Mucosa of rectum (tissue), 2 donors: ENCODE measurements at regions not wholly inside any gene's neighbourhood (a gene's known extent, or its start where the extent isn't known, plus 50 kb on each side); places are given as distances from the start of the nearest gene placed in this dataset.

Source experiments
- H3K27ac ChIP-seq, 2 donors: one replicate each; pipeline ENCODE4 v1.7.0; 2013; ENCODE audit warnings: inconsistent platforms in 2 of 2, low read depth in 2 of 2, low read length in 2 of 2
- H3K27me3 ChIP-seq, 2 donors: one replicate each; pipeline ENCODE4 v1.7.0; 2013; ENCODE audit warnings: low read length in 2 of 2; ENCODE audit not compliant: control insufficient read depth in 2 of 2, insufficient read depth in 2 of 2
- H3K36me3 ChIP-seq, 2 donors: one replicate each; pipeline ENCODE4 v1.7.0; 2013; ENCODE audit warnings: low read length in 2 of 2; ENCODE audit not compliant: control insufficient read depth in 2 of 2, insufficient read depth in 2 of 2
- H3K4me1 ChIP-seq, 2 donors: one replicate each; pipeline ENCODE4 v1.7.0; 2013; ENCODE audit warnings: low read length in 2 of 2, mild to moderate bottlenecking in 1 of 2; ENCODE audit not compliant: control insufficient read depth in 2 of 2, insufficient read depth in 2 of 2
- H3K4me3 ChIP-seq, 2 donors: one replicate each; pipeline ENCODE4 v1.7.0; 2013; ENCODE audit warnings: low read length in 2 of 2
- H3K9ac ChIP-seq, 2 donors: one replicate each; pipeline ENCODE4 v1.7.0; 2013; ENCODE audit warnings: low read length in 2 of 2, low read depth in 1 of 2, mild to moderate bottlenecking in 1 of 2
- H3K9me3 ChIP-seq, 2 donors: one replicate each; pipeline ENCODE4 v1.7.0; 2013; ENCODE audit warnings: low read length in 2 of 2; ENCODE audit not compliant: control insufficient read depth in 2 of 2
- donor health status: healthy.
- donor health status: Normal muscosa, but diverticular disease.

DNA sequence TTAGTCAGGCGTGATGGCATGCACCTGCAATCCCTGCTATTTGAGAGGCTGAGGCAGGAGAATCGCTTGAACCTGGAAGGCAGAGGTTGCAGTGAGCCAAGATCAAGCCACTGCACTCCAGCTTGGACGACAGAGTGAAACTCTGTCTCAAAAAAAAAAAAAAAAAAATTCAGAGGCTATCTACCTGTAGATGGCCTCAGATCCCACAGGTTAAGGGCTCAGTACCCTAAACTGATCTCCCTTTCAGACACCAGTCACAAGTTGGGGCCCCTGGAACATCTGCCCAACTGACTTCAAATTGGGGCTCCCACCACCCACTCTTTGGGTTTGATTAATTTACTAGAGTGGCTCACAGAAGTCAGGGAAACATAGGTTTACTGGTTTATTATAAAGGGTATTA, 65.4 kb upstream of the ERCC6L2 start:
- H3K36me3 ChIP-seq, result peaks cover 0 to 3% of the 10 kb centered on the region in 2 donors
- H3K9me3 ChIP-seq, result no peaks in the 10 kb centered on the region
- H3K4me1 ChIP-seq, result peaks cover 0 to 3% of the 10 kb centered on the region in 2 donors
- H3K9ac ChIP-seq, result no peak overlapping the region
- H3K27me3 ChIP-seq, result no peaks in the 10 kb centered on the region
- no peak overlapping the region for H3K4me3 ChIP-seq
- H3K27ac ChIP-seq, result no peak overlapping the region

DNA sequence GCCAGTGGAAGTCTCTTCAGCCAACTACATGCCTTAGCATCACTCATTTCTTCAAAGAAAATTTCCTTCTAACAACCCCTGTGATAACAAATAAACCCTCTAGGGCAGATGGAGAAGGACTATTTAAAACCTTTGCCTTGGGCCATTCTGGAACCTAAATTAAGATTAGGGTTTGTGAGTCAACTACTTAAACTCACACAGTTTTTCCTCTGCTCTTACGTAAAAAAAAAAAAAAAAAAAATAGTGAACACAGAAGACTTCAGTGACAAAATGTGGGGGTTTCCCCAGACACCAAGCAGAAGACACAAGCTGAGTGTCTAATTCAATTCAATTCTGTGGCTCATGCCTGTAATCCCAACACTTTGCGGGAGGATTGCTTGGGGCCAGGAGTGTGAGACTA, 65.8 kb upstream of the ERCC6L2 start:
- H3K27ac ChIP-seq, result no peak overlapping the region
- no peaks in the 10 kb centered on the region for H3K9me3 ChIP-seq

DNA sequence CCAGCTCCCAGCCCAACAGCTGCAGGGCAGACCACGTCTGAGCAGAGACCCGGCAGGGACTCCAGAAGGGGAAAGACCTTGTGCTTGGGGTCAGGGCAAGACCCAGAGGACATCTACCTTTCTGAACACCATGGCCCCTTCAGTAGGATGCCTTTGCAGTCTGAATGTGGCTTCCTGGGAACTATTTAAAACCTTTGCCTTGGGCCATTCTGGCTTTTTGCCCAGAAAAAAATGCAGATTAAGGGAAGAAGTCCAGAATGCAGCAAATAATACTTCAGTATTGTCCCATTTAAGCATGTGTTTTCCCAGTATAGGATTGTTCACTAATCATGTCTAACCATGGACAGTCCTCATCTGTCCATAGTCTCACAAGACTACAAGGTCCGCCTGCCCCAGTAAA, 67.5 kb upstream of the ERCC6L2 start:
- H3K36me3 ChIP-seq, result no peaks in the 10 kb centered on the region
- peak overlapping the region in 1 of 2 donors; percentile 5 for H3K27ac ChIP-seq
- no peak overlapping the region for H3K9ac ChIP-seq
- H3K27me3 ChIP-seq, result no peaks in the 10 kb centered on the region
- H3K9me3 ChIP-seq, result no peaks in the 10 kb centered on the region
- peaks cover 0 to 3% of the 10 kb centered on the region in 2 donors for H3K4me1 ChIP-seq
- H3K4me3 ChIP-seq, result no peak overlapping the region

More for the DNA sequence above, 65.8 kb upstream of the ERCC6L2 start:
- H3K36me3 ChIP-seq, result peaks cover 0 to 3% of the 10 kb centered on the region in 2 donors
- H3K4me1 ChIP-seq, result peaks cover 0 to 3% of the 10 kb centered on the region in 2 donors
- no peak overlapping the region for H3K9ac ChIP-seq
- H3K4me3 ChIP-seq, result no peak overlapping the region
- H3K27me3 ChIP-seq, result no peaks in the 10 kb centered on the region

DNA sequence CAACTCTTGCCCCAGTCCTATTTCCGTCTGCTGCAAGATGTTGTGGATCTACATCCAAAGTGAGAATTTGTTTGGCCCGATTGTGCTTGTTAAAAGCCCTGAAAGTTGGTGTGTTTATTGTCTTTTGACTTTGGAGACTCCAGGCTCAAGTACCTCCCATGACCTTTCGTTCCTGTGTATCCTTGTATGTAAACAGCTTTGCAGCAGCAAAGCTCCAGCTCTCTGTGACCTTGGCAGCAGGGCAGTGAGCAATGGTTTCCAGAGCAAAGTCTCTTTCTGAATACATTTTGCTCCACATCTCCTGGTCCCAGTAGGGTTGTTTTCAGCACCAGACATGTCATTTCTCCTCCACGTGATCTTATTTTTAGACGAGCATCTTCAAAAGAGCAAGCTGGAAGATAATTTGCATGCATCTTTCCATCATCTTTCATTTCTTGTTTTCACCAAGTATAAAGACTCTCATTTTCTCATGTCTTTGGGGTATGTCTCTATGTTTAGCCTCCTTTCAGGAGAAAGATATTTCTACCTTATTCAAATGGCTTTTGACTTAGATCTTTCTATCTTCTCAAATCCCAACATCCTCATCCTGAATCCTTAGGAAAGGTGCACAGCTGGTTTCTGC, 68.1 kb upstream of the ERCC6L2 start:
- Histone ChIP-seq H3K9ac (no peak overlapping the region), H3K36me3 (no peaks in the 10 kb centered on the region), H3K4me3 (no peak overlapping the region), H3K9me3 (no peaks in the 10 kb centered on the region), H3K27me3 (no peaks in the 10 kb centered on the region), H3K27ac (peak overlapping the region in 1 of 2 donors; percentile 33), H3K4me1 (peaks cover 0 to 3% of the 10 kb centered on the region in 2 donors)

DNA sequence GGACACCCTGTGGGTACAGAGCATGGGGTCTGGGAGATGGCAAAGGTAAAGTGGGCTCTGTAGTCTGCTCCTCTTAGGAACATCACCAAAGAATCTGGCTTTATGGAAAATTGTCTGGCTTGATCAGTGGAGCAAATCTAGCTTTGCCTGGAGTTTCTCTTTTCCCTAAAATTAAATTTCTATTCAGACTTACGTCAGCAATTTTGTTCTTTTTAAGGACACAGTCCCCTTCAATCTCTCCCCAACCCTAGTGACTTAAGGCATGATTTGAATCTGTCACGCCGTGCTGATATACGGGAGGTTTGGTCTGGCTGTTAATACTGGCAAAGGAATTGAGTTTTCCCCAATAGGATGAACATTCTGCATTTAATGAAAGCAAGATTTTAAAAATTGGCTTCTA, 72.3 kb upstream of the ERCC6L2 start:
- H3K4me3 ChIP-seq, result no peak overlapping the region
- peaks cover 0 to 3% of the 10 kb centered on the region in 2 donors for H3K4me1 ChIP-seq
- H3K27ac ChIP-seq, result no peak overlapping the region
- no peaks in the 10 kb centered on the region for H3K9me3 ChIP-seq
- H3K27me3 ChIP-seq, result no peaks in the 10 kb centered on the region
- no peaks in the 10 kb centered on the region for H3K36me3 ChIP-seq
- H3K9ac ChIP-seq, result no peak overlapping the region

DNA sequence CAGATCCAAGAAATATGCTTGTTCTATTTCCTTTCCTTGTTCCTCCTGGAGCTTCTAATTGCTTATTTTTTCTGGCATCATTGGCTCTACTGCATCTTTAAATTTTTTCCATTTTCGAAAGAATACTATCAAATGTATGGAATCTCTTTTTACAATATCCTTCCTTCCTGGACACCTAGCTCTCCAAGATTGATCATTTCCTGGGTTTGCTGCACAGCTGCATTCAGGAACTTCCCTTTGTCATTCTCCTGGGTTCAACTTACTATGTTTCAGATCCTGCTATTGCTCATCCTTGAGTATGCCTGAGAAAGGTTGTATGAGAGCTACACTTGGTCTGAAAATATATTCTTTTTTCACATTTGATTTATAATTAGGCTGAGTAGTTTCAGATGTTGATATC, 73.7 kb upstream of the ERCC6L2 start:
- Histone ChIP-seq H3K4me1 (no peaks in the 10 kb centered on the region), H3K36me3 (no peaks in the 10 kb centered on the region), H3K9me3 (no peaks in the 10 kb centered on the region), H3K27me3 (no peaks in the 10 kb centered on the region), H3K4me3 (no peak overlapping the region), H3K9ac (no peak overlapping the region), H3K27ac (no peak overlapping the region)

DNA sequence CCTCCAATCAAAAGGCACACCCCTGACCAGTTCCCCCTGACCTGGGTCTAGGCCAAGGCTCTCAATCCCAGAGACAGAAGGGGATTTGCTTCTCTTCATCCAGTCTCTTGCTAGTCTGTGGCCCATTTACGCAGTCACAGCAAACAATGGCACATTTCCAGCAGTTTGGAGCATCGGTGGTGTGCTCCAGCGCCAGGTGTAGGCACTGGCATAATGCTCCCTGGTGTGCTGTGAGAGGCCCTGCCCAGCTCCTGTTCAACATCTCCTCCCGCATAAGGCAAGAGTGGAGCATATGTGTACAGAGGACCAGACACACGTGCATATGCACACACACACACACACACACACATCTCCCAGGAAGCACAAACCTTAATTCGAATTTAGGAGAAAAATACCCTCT, 79.5 kb upstream of the ERCC6L2 start:
- H3K27ac ChIP-seq, result no peak overlapping the region

DNA sequence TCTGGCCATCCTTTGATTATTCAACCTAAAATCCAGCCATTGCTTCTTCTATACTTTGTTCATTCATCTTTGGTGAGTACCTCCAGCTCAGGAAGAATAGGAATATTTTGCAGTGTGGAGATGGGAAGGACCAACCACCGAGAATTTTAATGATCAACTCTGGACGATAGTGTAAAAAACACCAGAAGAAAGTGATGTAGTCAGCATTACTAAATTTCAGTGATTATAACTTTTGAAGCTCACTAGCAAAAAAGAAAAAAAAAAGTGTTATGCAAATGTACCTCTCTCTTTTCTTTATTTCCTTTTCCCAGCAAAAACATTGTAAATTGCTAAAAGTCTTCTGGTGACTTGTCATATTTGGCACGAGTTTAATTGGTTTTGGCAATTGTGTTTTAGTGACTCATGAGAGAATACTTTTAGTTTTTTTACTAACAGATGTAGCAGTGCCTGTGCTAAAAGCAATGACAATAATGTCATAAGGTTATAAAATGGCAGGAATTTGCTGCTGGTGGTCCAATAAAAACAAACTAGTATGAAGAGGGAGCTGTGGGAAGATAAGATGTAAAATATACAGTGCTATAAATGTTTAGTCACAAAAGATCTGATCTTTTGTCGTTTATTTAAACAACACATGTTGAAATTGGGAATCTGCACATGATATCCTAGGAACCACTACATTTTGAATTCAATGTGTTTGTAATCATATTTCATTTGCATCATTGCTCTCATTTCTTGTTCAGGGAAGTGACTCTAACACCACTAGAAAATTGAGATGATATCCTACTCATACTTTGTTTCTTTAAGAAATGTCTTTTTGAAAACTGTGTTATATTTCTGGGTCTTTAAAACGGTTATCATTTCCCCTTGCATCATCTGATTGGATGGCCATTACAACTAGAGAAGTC, 81.3 kb upstream of the ERCC6L2 start:
- Histone ChIP-seq H3K9ac (no peak overlapping the region), H3K36me3 (no peaks in the 10 kb centered on the region), H3K27me3 (no peaks in the 10 kb centered on the region), H3K9me3 (no peaks in the 10 kb centered on the region), H3K4me1 (no peaks in the 10 kb centered on the region), H3K27ac (no peak overlapping the region), H3K4me3 (no peak overlapping the region)

More for the DNA sequence above, 79.5 kb upstream of the ERCC6L2 start:
- Histone ChIP-seq H3K36me3 (no peaks in the 10 kb centered on the region), H3K9ac (no peak overlapping the region), H3K4me1 (no peaks in the 10 kb centered on the region), H3K4me3 (no peak overlapping the region), H3K27me3 (no peaks in the 10 kb centered on the region), H3K9me3 (no peaks in the 10 kb centered on the region)

DNA sequence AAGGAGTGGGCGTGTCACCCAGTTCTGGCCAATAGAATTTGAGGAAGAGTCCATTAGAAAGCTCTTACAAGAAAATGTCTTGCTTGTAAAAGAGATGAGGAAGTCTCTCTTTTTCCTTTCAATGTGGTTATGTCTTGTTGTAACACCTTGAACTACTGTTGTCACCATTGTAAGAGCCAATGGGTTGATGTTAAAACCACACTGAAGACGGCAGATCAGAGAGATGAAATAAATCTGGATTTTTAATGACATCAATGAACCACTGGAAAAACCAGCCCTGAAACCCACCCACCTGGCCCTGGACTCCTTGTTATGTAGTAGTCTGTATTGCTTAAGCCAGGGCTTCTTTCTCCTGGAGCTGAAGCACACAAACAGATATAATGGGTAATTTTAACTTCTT, 83.8 kb upstream of the ERCC6L2 start:
- Histone ChIP-seq H3K9me3 (no peaks in the 10 kb centered on the region), H3K4me3 (no peak overlapping the region), H3K36me3 (no peaks in the 10 kb centered on the region), H3K4me1 (no peaks in the 10 kb centered on the region), H3K27me3 (no peaks in the 10 kb centered on the region), H3K27ac (no peak overlapping the region), H3K9ac (no peak overlapping the region)

DNA sequence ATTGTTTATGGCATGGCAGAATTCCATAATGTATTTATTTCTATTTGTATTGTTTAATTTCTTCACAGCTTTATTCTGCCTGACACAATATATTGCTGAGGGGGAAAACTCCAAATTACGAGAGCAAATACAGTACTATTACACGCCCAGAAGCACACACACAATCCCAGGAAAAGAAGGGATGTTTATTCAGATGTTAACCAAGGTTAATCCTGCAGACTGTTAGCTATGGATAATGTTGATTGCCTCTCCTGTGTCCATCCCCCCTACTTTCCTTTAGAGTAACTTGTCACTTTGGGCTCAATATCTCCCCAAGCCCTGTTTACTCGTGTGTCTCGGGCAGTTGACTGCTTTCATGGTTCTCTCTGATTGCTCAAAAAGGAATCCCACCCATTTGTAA, 84.2 kb upstream of the ERCC6L2 start:
- no peak overlapping the region for H3K9ac ChIP-seq
- H3K27ac ChIP-seq, result no peak overlapping the region
- H3K27me3 ChIP-seq, result no peaks in the 10 kb centered on the region
- H3K4me3 ChIP-seq, result no peak overlapping the region
- no peaks in the 10 kb centered on the region for H3K4me1 ChIP-seq
- no peaks in the 10 kb centered on the region for H3K9me3 ChIP-seq
- H3K36me3 ChIP-seq, result no peaks in the 10 kb centered on the region
